ENCODE measurements at regions not wholly inside any gene's neighbourhood (a gene's known extent, or its start where the extent isn't known, plus 50 kb on each side); places are given as distances from the start of the nearest gene placed in this dataset.

DNA sequence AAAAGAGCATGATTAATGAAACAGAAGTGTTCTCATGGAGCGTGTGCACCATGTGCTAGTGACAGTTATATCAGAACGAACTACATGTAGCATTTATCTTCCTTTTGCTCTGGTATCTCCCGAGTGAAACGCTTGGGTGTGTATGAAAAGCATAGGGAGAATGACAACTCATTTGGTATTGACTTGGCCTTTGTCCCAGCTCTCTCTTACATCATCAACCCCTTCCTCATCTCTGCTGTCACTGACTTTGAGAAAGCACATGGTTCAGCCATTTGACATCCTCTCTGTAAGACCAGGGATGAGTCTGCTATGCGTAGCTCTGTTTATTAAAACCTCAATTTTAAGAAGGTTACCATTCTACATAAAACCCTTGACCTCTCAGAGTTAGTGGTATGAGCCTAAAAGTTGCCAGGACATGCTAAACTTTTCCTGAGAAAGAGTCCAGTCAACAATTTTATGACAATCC is 201.0 kb downstream of the NRIP1 start (continued):
- TF ChIP-seq NCOA4 (IDR thresholded peaks at IDR 0.05; ENCODE audit: partially characterized antibody) (no peak), ZFP1 (CRISPR knock-in tag; IDR thresholded peaks at IDR 0.05) (no peak), JUND (IDR thresholded peaks at IDR 0.05; ENCODE audit: borderline replicate concordance, low read depth, low read length) (0 out of 2 replicates have a peak, but pooled peaks have one; percentile 5), JUND (tag; IDR thresholded peaks at IDR 0.05; ENCODE audit: borderline replicate concordance, low read depth, low read length) (no peak; the same call in 2 of the 3 replicates), L3MBTL2 (IDR thresholded peaks at IDR 0.05) (peak; percentile 95), SMARCE1 (IDR thresholded peaks at IDR 0.05) (no peak), ZNF77 (CRISPR knock-in tag; IDR thresholded peaks at IDR 0.05) (no peak), ZNF316 (IDR thresholded peaks at IDR 0.05) (peak; percentile 33; the same call in 1 of the 2 replicates), PML (IDR thresholded peaks at IDR 0.05; ENCODE audit: low read length) (no peak), CBFB (CRISPR knock-in tag; IDR thresholded peaks at IDR 0.05) (no peak), MED1 (CRISPR knock-in tag; IDR thresholded peaks at IDR 0.05; ENCODE audit: borderline replicate concordance) (no peak), ARID1B (IDR thresholded peaks at IDR 0.05) (0 out of 2 replicates have a peak, but pooled peaks have one; percentile 12), ZNF274 (IDR thresholded peaks at IDR 0.05; ENCODE audit: borderline replicate concordance, low read depth, low read length) (no peak), CAMTA2 (CRISPR knock-in tag; conservative IDR thresholded peaks at IDR 0.05) (no peak), SIN3A (IDR thresholded peaks at IDR 0.05; ENCODE audit: borderline replicate concordance in 2 of 2, control insufficient read depth in 1 of 2, low read depth in 2 of 2, low read length in 2 of 2) (no peak), CHD2 (IDR thresholded peaks at IDR 0.05; ENCODE audit: low read depth, low read length) (no peak), SMARCA4 (IDR thresholded peaks at IDR 0.05) (no peak), WHSC1 (IDR thresholded peaks at IDR 0.05; ENCODE audit: low read length) (no peak)
- TF ChIP-seq, protein P1, sequence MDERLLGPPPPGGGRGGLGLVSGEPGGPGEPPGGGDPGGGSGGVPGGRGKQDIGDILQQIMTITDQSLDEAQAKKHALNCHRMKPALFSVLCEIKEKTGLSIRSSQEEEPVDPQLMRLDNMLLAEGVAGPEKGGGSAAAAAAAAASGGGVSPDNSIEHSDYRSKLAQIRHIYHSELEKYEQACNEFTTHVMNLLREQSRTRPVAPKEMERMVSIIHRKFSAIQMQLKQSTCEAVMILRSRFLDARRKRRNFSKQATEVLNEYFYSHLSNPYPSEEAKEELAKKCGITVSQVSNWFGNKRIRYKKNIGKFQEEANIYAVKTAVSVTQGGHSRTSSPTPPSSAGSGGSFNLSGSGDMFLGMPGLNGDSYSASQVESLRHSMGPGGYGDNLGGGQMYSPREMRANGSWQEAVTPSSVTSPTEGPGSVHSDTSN (CRISPR knock-in tag; IDR thresholded peaks at IDR 0.05; ENCODE audit: low read depth): no peak
- TF ChIP-seq, protein P1 (tag; conservative IDR thresholded peaks at IDR 0.05; ENCODE audit: low read depth): peak; percentile 56; the same call in 1 of the 2 replicates

Data from K562 (cell line).